Myocyte (in vitro differentiated cells): ENCODE measurements at regions not wholly inside any gene's neighbourhood (a gene's known extent, or its start where the extent isn't known, plus 50 kb on each side); places are given as distances from the start of the nearest gene placed in this dataset.
"Not testable (repeated sequence)": the region's sequence is repeated elsewhere in the genome, so short reads cannot be mapped to it uniquely, and the experiment has no call there.

Experiments used
- DNase-seq: peaks from one replicate; pipeline ENCODE4 v3.0.0-alpha.2; 2012; ENCODE audit warnings: low read depth

GRCh38 chr7:53387515-53387914, 352.1 kb downstream of the POM121L12 start:
- DNase-seq: no peak

- no peak for DNase-seq
Observed at GRCh38 chr7:53397911-53398310, 362.5 kb downstream of the POM121L12 start.

GRCh38 chr7:53398566-53398965, 363.1 kb downstream of the POM121L12 start:
- DNase-seq: no peak

GRCh38 chr7:53413021-53413420, 377.6 kb downstream of the POM121L12 start:
- no peak for DNase-seq

- DNase-seq: no peak
Observed at GRCh38 chr7:53415816-53416215, 380.4 kb downstream of the POM121L12 start.

GRCh38 chr7:53418834-53419482, 383.5 kb downstream of the POM121L12 start:
- DNase-seq: no peak

GRCh38 chr7:53420550-53420949, 385.1 kb downstream of the POM121L12 start:
- no peak for DNase-seq

- DNase-seq: no peak
Observed at GRCh38 chr7:53422291-53422690, 386.9 kb downstream of the POM121L12 start.

- no peak for DNase-seq
Observed at GRCh38 chr7:53426145-53426750, 390.8 kb downstream of the POM121L12 start.

GRCh38 chr7:53428045-53428444, 392.6 kb downstream of the POM121L12 start:
- no peak for DNase-seq

- DNase-seq: no peak
Observed at GRCh38 chr7:53431901-53432300, 396.5 kb downstream of the POM121L12 start.

GRCh38 chr7:53437336-53437735, 401.9 kb downstream of the POM121L12 start:
- no peak for DNase-seq

GRCh38 chr7:53446170-53446569, 410.7 kb downstream of the POM121L12 start:
- no peak for DNase-seq

GRCh38 chr7:53458636-53459035, 423.2 kb downstream of the POM121L12 start:
- DNase-seq: no peak

- DNase-seq: no peak
Observed at GRCh38 chr7:53466371-53466770, 430.9 kb downstream of the POM121L12 start.

- peak; percentile 3 for DNase-seq
Observed at GRCh38 chr7:53470336-53470970, 435.0 kb downstream of the POM121L12 start.

GRCh38 chr7:53473371-53473770, 437.9 kb downstream of the POM121L12 start:
- no peak for DNase-seq

GRCh38 chr7:53475776-53476175, 440.3 kb downstream of the POM121L12 start:
- DNase-seq: no peak

- DNase-seq: no peak
Observed at GRCh38 chr7:53476566-53476965, 441.1 kb downstream of the POM121L12 start.

- peak; percentile 31 for DNase-seq
Observed at GRCh38 chr7:53485354-53485753, 449.9 kb downstream of the POM121L12 start.

- DNase-seq: peak; percentile 86
Observed at GRCh38 chr7:53491051-53491450, 455.6 kb downstream of the POM121L12 start.

GRCh38 chr7:53495181-53495580, 459.7 kb downstream of the POM121L12 start:
- not testable (repeated sequence) for DNase-seq

GRCh38 chr7:53500076-53500475, 464.6 kb downstream of the POM121L12 start:
- no peak for DNase-seq
